ENCODE measurements at regions not wholly inside any gene's neighbourhood (a gene's known extent, or its start where the extent isn't known, plus 50 kb on each side); places are given as distances from the start of the nearest gene placed in this dataset.

GRCh38 chr4:65021737-65022136, 612.5 kb upstream of the TECRL start (continued):
- no peak for TF ChIP-seq REXO4 (CRISPR knock-in tag; IDR thresholded peaks at IDR 0.05; ENCODE audit: borderline replicate concordance)
- TF ChIP-seq CREM (IDR thresholded peaks at IDR 0.05) = no peak
- TF ChIP-seq CREM (CRISPR knock-in tag; IDR thresholded peaks at IDR 0.05) = no peak
- TF ChIP-seq ZNF883 (CRISPR knock-in tag; IDR thresholded peaks at IDR 0.05; ENCODE audit: not compliant biosample characterization) = no peak

GRCh38 chr4:65021149-65021548, 611.9 kb upstream of the TECRL start:
- Histone ChIP-seq H3K4me1 (ENCODE audit: insufficient read depth, low read length) (no peaks in the 10 kb centered on the region), H3K4me3 (replicated peaks in 1 of 3; ENCODE audit: insufficient read depth in 1 of 3, low read depth in 2 of 3, low read length in 3 of 3) (no peak overlapping the region), H3K36me3 (replicated peaks in 1 of 2; ENCODE audit: control insufficient read depth in 1 of 2, insufficient read depth in 2 of 2, low read length in 2 of 2) (no peaks in the 10 kb centered on the region), H3K79me2 (ENCODE audit: insufficient read depth, low read length) (no peaks in the 10 kb centered on the region), H3K9me3 (ENCODE audit: low read length) (no peaks in the 10 kb centered on the region), H3K27me3 (ENCODE audit: control insufficient read depth in 1 of 2, insufficient read depth in 2 of 2, low read length in 2 of 2) (no peaks in the 10 kb centered on the region), H2AFZ (ENCODE audit: low read length) (no peak overlapping the region), H3K27ac (ENCODE audit: extremely low read length, insufficient read depth, low read length) (no peak overlapping the region), H3K9ac (ENCODE audit: insufficient read depth, low read depth, low read length) (no peak overlapping the region), H4K20me1 (ENCODE audit: insufficient read depth, low read length) (no peaks in the 10 kb centered on the region), H3K4me2 (ENCODE audit: low read depth, low read length) (no peak overlapping the region)
- no peak for DNase-seq (ENCODE audit: low spot score)
- in situ Hi-C loops (cut with HindIII; ENCODE audit: extremely low pct_ligation_motif_present, low pct_unique_long_range_greater_than_20kb) = loop anchor here (25.0 kb wide), 1 partner anchor 1666 kb away; no protein-coding TSS in a partner anchor
- no TSS peak for BruUV-seq (replicated peaks)
- CTCF ChIA-PET (ENCODE audit: low intra/inter-chr PET ratio, low total read pairs) = no interaction called here
- intact Hi-C loops (cut with micrococcal nuclease; ENCODE audit: unreplicated experiment) = no loop called here
- no peak for FAIRE-seq
- POLR2A ChIA-PET = no interaction called here
- no peak for ATAC-seq
- under 1% methylated on average over 2 of the region's 2 CpGs for WGBS (ENCODE audit: low lambda C conversion rate)
- no peak for TF ChIP-seq MBNL3 (CRISPR knock-in tag; conservative IDR thresholded peaks at IDR 0.05)
- TF ChIP-seq ZNF24 (IDR thresholded peaks at IDR 0.05) = no peak
- no peak for TF ChIP-seq SP2 (CRISPR knock-in tag; IDR thresholded peaks at IDR 0.05)
- TF ChIP-seq ZNF207 (IDR thresholded peaks at IDR 0.05; ENCODE audit: borderline replicate concordance) = no peak
- no peak for TF ChIP-seq ZNF609 (CRISPR knock-in tag; IDR thresholded peaks at IDR 0.05; ENCODE audit: borderline replicate concordance)
- TF ChIP-seq ZNF549 (CRISPR knock-in tag; IDR thresholded peaks at IDR 0.05) = no peak
- no peak for TF ChIP-seq KLF6 (CRISPR knock-in tag; IDR thresholded peaks at IDR 0.05)

Data from HepG2 (cell line).